ENCODE measurements at regions not wholly inside any gene's neighbourhood (a gene's known extent, or its start where the extent isn't known, plus 50 kb on each side); places are given as distances from the start of the nearest gene placed in this dataset.

- CTCF ChIA-PET, result no interaction called here
- Histone ChIP-seq H3K27me3 (ENCODE audit: control insufficient read depth, insufficient read depth, low read length) (no peaks in the 10 kb centered on the region), H3K27ac (ENCODE audit: low read length) (no peak overlapping the region), H3K4me3 (ENCODE audit: low read depth in 2 of 2, low read length in 2 of 2) (no peak overlapping the region), H3K4me1 (ENCODE audit: control insufficient read depth, insufficient read depth, low read length) (no peaks in the 10 kb centered on the region), H3K9me3 (ENCODE audit: control insufficient read depth, insufficient read depth, low read depth, low read length) (no peaks in the 10 kb centered on the region), H3K36me3 (ENCODE audit: control insufficient read depth, insufficient read depth, low read length) (no peaks in the 10 kb centered on the region)
- intact Hi-C loops (cut with micrococcal nuclease; ENCODE audit: unreplicated experiment), result no loop called here
- POLR2A ChIA-PET, result no interaction called here
- ATAC-seq (no peak), DNase-seq (ENCODE audit: low read depth, low spot score) (no peak)
- in situ Hi-C loops (cut with HindIII; ENCODE audit: low pct_unique_long_range_greater_than_20kb, low sequenced_read_pairs), result no loop called here
- TF ChIP-seq SIN3A (IDR thresholded peaks at IDR 0.05; ENCODE audit: borderline replicate concordance, insufficient read depth, low read depth, low read length) (no peak), CTCF (IDR thresholded peaks at IDR 0.05) (no peak), REST (IDR thresholded peaks at IDR 0.05; ENCODE audit: insufficient read depth in 1 of 2, low read depth in 2 of 2, low read length in 1 of 2) (no peak), TCF7L2 (IDR thresholded peaks at IDR 0.05; ENCODE audit: low read depth, low read length) (no peak), POLR2AphosphoS5 (IDR thresholded peaks at IDR 0.05; ENCODE audit: low read depth, low read length) (no peak)
- BruUV-seq (replicated peaks), result no TSS peak
These were observed 706.8 kb upstream of the ANO3 start for GRCh38 chr11:25625094-25625493.

GRCh38 chr11:25628030-25628429 is 703.9 kb upstream of the ANO3 start:
- ChIA-PET CTCF (no interaction called here), POLR2A (no interaction called here)
- no peak overlapping the region for H3K4me3 ChIP-seq (ENCODE audit: low read depth in 2 of 2, low read length in 2 of 2)
- H3K36me3 ChIP-seq (ENCODE audit: control insufficient read depth, insufficient read depth, low read length), result no peaks in the 10 kb centered on the region
- no peaks in the 10 kb centered on the region for H3K9me3 ChIP-seq (ENCODE audit: control insufficient read depth, insufficient read depth, low read depth, low read length)
- no peak overlapping the region for H3K27ac ChIP-seq (ENCODE audit: low read length)
- no peaks in the 10 kb centered on the region for H3K27me3 ChIP-seq (ENCODE audit: control insufficient read depth, insufficient read depth, low read length)
- intact Hi-C loops (cut with micrococcal nuclease; ENCODE audit: unreplicated experiment), result no loop called here
- H3K4me1 ChIP-seq (ENCODE audit: control insufficient read depth, insufficient read depth, low read length), result no peaks in the 10 kb centered on the region
- no peak for DNase-seq (ENCODE audit: low read depth, low spot score)
- no TSS peak for BruUV-seq (replicated peaks)
- ATAC-seq, result no peak
- in situ Hi-C loops (cut with HindIII; ENCODE audit: low pct_unique_long_range_greater_than_20kb, low sequenced_read_pairs), result no loop called here
- no peak for TF ChIP-seq SIN3A (IDR thresholded peaks at IDR 0.05; ENCODE audit: borderline replicate concordance, insufficient read depth, low read depth, low read length)
- TF ChIP-seq POLR2AphosphoS5 (IDR thresholded peaks at IDR 0.05; ENCODE audit: low read depth, low read length), result no peak
- TF ChIP-seq CTCF (IDR thresholded peaks at IDR 0.05), result no peak

GRCh38 chr11:25633230-25633629 is 698.7 kb upstream of the ANO3 start:
- no peaks in the 10 kb centered on the region for H3K27me3 ChIP-seq (ENCODE audit: control insufficient read depth, insufficient read depth, low read length)
- H3K9me3 ChIP-seq (ENCODE audit: control insufficient read depth, insufficient read depth, low read depth, low read length), result no peaks in the 10 kb centered on the region
- no peak overlapping the region for H3K27ac ChIP-seq (ENCODE audit: low read length)
- intact Hi-C loops (cut with micrococcal nuclease; ENCODE audit: unreplicated experiment), result no loop called here
- no peak overlapping the region for H3K4me3 ChIP-seq (ENCODE audit: low read depth in 2 of 2, low read length in 2 of 2)
- ChIA-PET CTCF (no interaction called here), POLR2A (no interaction called here)
- no TSS peak for BruUV-seq (replicated peaks)
- TF ChIP-seq REST (IDR thresholded peaks at IDR 0.05; ENCODE audit: insufficient read depth in 1 of 2, low read depth in 2 of 2, low read length in 1 of 2) (no peak), POLR2AphosphoS5 (IDR thresholded peaks at IDR 0.05; ENCODE audit: low read depth, low read length) (no peak), TCF7L2 (IDR thresholded peaks at IDR 0.05; ENCODE audit: low read depth, low read length) (no peak), CTCF (IDR thresholded peaks at IDR 0.05) (no peak), SIN3A (IDR thresholded peaks at IDR 0.05; ENCODE audit: borderline replicate concordance, insufficient read depth, low read depth, low read length) (no peak)
- H3K4me1 ChIP-seq (ENCODE audit: control insufficient read depth, insufficient read depth, low read length), result no peaks in the 10 kb centered on the region
- ATAC-seq (no peak), DNase-seq (ENCODE audit: low read depth, low spot score) (no peak)
- H3K36me3 ChIP-seq (ENCODE audit: control insufficient read depth, insufficient read depth, low read length), result no peaks in the 10 kb centered on the region
- in situ Hi-C loops (cut with HindIII; ENCODE audit: low pct_unique_long_range_greater_than_20kb, low sequenced_read_pairs), result no loop called here
